ENCODE measurements at regions not wholly inside any gene's neighbourhood (a gene's known extent, or its start where the extent isn't known, plus 50 kb on each side); places are given as distances from the start of the nearest gene placed in this dataset.

- Histone ChIP-seq H3K4me1 (ENCODE audit: control insufficient read depth in 1 of 2, insufficient read depth in 2 of 2, low read length in 2 of 2) (no peaks in the 10 kb centered on the region), H3K14ac (ENCODE audit: low read length) (no peak overlapping the region), H3K79me1 (ENCODE audit: low read length) (no peaks in the 10 kb centered on the region), H2BK5ac (ENCODE audit: low read depth, low read length, poor library complexity) (no peak overlapping the region), H3K4me2 (ENCODE audit: low read length) (no peak overlapping the region), H3K9me3 (ENCODE audit: insufficient read depth, low read depth, low read length) (no peaks in the 10 kb centered on the region), H2BK120ac (ENCODE audit: insufficient read depth, low read length, poor library complexity) (no peak overlapping the region), H3K27me3 (ENCODE audit: insufficient read depth, low read length) (no peaks in the 10 kb centered on the region), H2AK5ac (ENCODE audit: low read length) (no peak overlapping the region), H3K27ac (ENCODE audit: low read depth, low read length) (no peak overlapping the region), H3K9ac (ENCODE audit: low read length) (no peak overlapping the region), H2AFZ (ENCODE audit: insufficient read depth, low read length, poor library complexity) (no peak overlapping the region), H4K12ac (ENCODE audit: low read depth, low read length) (no peak overlapping the region), H4K91ac (ENCODE audit: low read depth, low read length) (no peak overlapping the region), H3K18ac (ENCODE audit: low read length) (no peak overlapping the region), H4K8ac (ENCODE audit: low read depth, low read length) (no peak overlapping the region), H3K4me3 (ENCODE audit: low read depth, low read length) (no peak overlapping the region), H2BK12ac (ENCODE audit: low read length) (no peak overlapping the region), H3K4ac (ENCODE audit: low read depth, low read length) (no peak overlapping the region), H3K23ac (ENCODE audit: low read length) (no peak overlapping the region), H3K79me2 (ENCODE audit: control insufficient read depth, insufficient read depth, low read length, poor library complexity) (no peaks in the 10 kb centered on the region), H3K36me3 (ENCODE audit: control insufficient read depth in 1 of 2, insufficient read depth in 2 of 2, low read length in 2 of 2) (no peaks in the 10 kb centered on the region)
- DNase-seq: no peak
These were observed 208.6 kb downstream of the ZIC4 start for GRCh38 chr3:147197739-147198138.

GRCh38 chr3:147195887-147196286 is 210.5 kb downstream of the ZIC4 start:
- Histone ChIP-seq H3K9ac (ENCODE audit: low read length) (no peak overlapping the region), H3K27ac (ENCODE audit: low read depth, low read length) (no peak overlapping the region), H4K8ac (ENCODE audit: low read depth, low read length) (no peak overlapping the region), H2BK12ac (ENCODE audit: low read length) (no peak overlapping the region), H3K18ac (ENCODE audit: low read length) (no peak overlapping the region), H3K27me3 (ENCODE audit: insufficient read depth, low read length) (no peaks in the 10 kb centered on the region), H3K23ac (ENCODE audit: low read length) (no peak overlapping the region), H2BK120ac (ENCODE audit: insufficient read depth, low read length, poor library complexity) (no peak overlapping the region), H3K14ac (ENCODE audit: low read length) (no peak overlapping the region), H3K36me3 (ENCODE audit: control insufficient read depth in 1 of 2, insufficient read depth in 2 of 2, low read length in 2 of 2) (no peaks in the 10 kb centered on the region), H2AK5ac (ENCODE audit: low read length) (no peak overlapping the region), H3K79me2 (ENCODE audit: control insufficient read depth, insufficient read depth, low read length, poor library complexity) (no peaks in the 10 kb centered on the region), H3K4me1 (ENCODE audit: control insufficient read depth in 1 of 2, insufficient read depth in 2 of 2, low read length in 2 of 2) (no peaks in the 10 kb centered on the region), H3K4me3 (ENCODE audit: low read depth, low read length) (no peak overlapping the region), H2BK5ac (ENCODE audit: low read depth, low read length, poor library complexity) (no peak overlapping the region), H4K12ac (ENCODE audit: low read depth, low read length) (no peak overlapping the region), H4K91ac (ENCODE audit: low read depth, low read length) (no peak overlapping the region), H3K4me2 (ENCODE audit: low read length) (no peak overlapping the region), H3K79me1 (ENCODE audit: low read length) (no peaks in the 10 kb centered on the region), H2AFZ (ENCODE audit: insufficient read depth, low read length, poor library complexity) (no peak overlapping the region), H3K4ac (ENCODE audit: low read depth, low read length) (no peak overlapping the region), H3K9me3 (ENCODE audit: insufficient read depth, low read depth, low read length) (no peaks in the 10 kb centered on the region)
- DNase-seq: no peak

- H3K36me3 ChIP-seq (ENCODE audit: control insufficient read depth in 1 of 2, insufficient read depth in 2 of 2, low read length in 2 of 2): no peaks in the 10 kb centered on the region
- no peak overlapping the region for H3K4me3 ChIP-seq (ENCODE audit: low read depth, low read length)
- no peak overlapping the region for H3K4ac ChIP-seq (ENCODE audit: low read depth, low read length)
- no peak overlapping the region for H2AK5ac ChIP-seq (ENCODE audit: low read length)
- no peak overlapping the region for H3K4me2 ChIP-seq (ENCODE audit: low read length)
- H3K27ac ChIP-seq (ENCODE audit: low read depth, low read length): no peak overlapping the region
- H3K79me1 ChIP-seq (ENCODE audit: low read length): no peaks in the 10 kb centered on the region
- no peak overlapping the region for H4K12ac ChIP-seq (ENCODE audit: low read depth, low read length)
- H4K8ac ChIP-seq (ENCODE audit: low read depth, low read length): no peak overlapping the region
- peak; percentile 10 to 85 for DNase-seq
- WGBS (ENCODE audit: extremely low coverage, insufficient coverage, insufficient read length): no CpG with 5 or more reads among the region's 2 CpGs
- no peaks in the 10 kb centered on the region for H3K27me3 ChIP-seq (ENCODE audit: insufficient read depth, low read length)
- H3K79me2 ChIP-seq (ENCODE audit: control insufficient read depth, insufficient read depth, low read length, poor library complexity): no peaks in the 10 kb centered on the region
- H2BK120ac ChIP-seq (ENCODE audit: insufficient read depth, low read length, poor library complexity): no peak overlapping the region
- H2AFZ ChIP-seq (ENCODE audit: insufficient read depth, low read length, poor library complexity): no peak overlapping the region
- H3K9me3 ChIP-seq (ENCODE audit: insufficient read depth, low read depth, low read length): no peaks in the 10 kb centered on the region
- H3K23ac ChIP-seq (ENCODE audit: low read length): no peak overlapping the region
- H2BK12ac ChIP-seq (ENCODE audit: low read length): no peak overlapping the region
- no peak overlapping the region for H3K14ac ChIP-seq (ENCODE audit: low read length)
- H3K18ac ChIP-seq (ENCODE audit: low read length): no peak overlapping the region
- H3K4me1 ChIP-seq (ENCODE audit: control insufficient read depth in 1 of 2, insufficient read depth in 2 of 2, low read length in 2 of 2): no peaks in the 10 kb centered on the region
- no peak overlapping the region for H2BK5ac ChIP-seq (ENCODE audit: low read depth, low read length, poor library complexity)
- no peak overlapping the region for H4K91ac ChIP-seq (ENCODE audit: low read depth, low read length)
- no peak overlapping the region for H3K9ac ChIP-seq (ENCODE audit: low read length)
These were observed 214.5 kb downstream of the ZIC4 start for GRCh38 chr3:147191795-147192385.

- no peak overlapping the region for H3K14ac ChIP-seq (ENCODE audit: low read length)
- no peak for DNase-seq
- no peak overlapping the region for H3K18ac ChIP-seq (ENCODE audit: low read length)
- H2BK5ac ChIP-seq (ENCODE audit: low read depth, low read length, poor library complexity): no peak overlapping the region
- no peak overlapping the region for H3K4me2 ChIP-seq (ENCODE audit: low read length)
- H3K4me3 ChIP-seq (ENCODE audit: low read depth, low read length): no peak overlapping the region
- no peak overlapping the region for H3K23ac ChIP-seq (ENCODE audit: low read length)
- no peak overlapping the region for H4K91ac ChIP-seq (ENCODE audit: low read depth, low read length)
- no peak overlapping the region for H3K9ac ChIP-seq (ENCODE audit: low read length)
- no peak overlapping the region for H4K12ac ChIP-seq (ENCODE audit: low read depth, low read length)
- H3K79me2 ChIP-seq (ENCODE audit: control insufficient read depth, insufficient read depth, low read length, poor library complexity): no peaks in the 10 kb centered on the region
- no peak overlapping the region for H2AFZ ChIP-seq (ENCODE audit: insufficient read depth, low read length, poor library complexity)
- no peak overlapping the region for H3K4ac ChIP-seq (ENCODE audit: low read depth, low read length)
- no peak overlapping the region for H3K27ac ChIP-seq (ENCODE audit: low read depth, low read length)
- no peaks in the 10 kb centered on the region for H3K4me1 ChIP-seq (ENCODE audit: control insufficient read depth in 1 of 2, insufficient read depth in 2 of 2, low read length in 2 of 2)
- H2AK5ac ChIP-seq (ENCODE audit: low read length): no peak overlapping the region
- H2BK12ac ChIP-seq (ENCODE audit: low read length): no peak overlapping the region
- no peak overlapping the region for H4K8ac ChIP-seq (ENCODE audit: low read depth, low read length)
- H3K9me3 ChIP-seq (ENCODE audit: insufficient read depth, low read depth, low read length): no peaks in the 10 kb centered on the region
- no CpG with 5 or more reads among the region's 3 CpGs for WGBS (ENCODE audit: extremely low coverage, insufficient coverage, insufficient read length)
- no peaks in the 10 kb centered on the region for H3K79me1 ChIP-seq (ENCODE audit: low read length)
- H3K36me3 ChIP-seq (ENCODE audit: control insufficient read depth in 1 of 2, insufficient read depth in 2 of 2, low read length in 2 of 2): no peaks in the 10 kb centered on the region
- no peak overlapping the region for H2BK120ac ChIP-seq (ENCODE audit: insufficient read depth, low read length, poor library complexity)
- no peaks in the 10 kb centered on the region for H3K27me3 ChIP-seq (ENCODE audit: insufficient read depth, low read length)
These were observed 217.3 kb downstream of the ZIC4 start for GRCh38 chr3:147189016-147189415.
